Loucy (cell line): ENCODE measurements at regions not wholly inside any gene's neighbourhood (a gene's known extent, or its start where the extent isn't known, plus 50 kb on each side); places are given as distances from the start of the nearest gene placed in this dataset.

Experiments
- EZH2phosphoT487 ChIP-seq: fragments of 200-600 bp; IDR thresholded peaks from 2 replicates; pipeline ENCODE4 v1.6.1; 2018; ENCODE audit warnings: antibody characterized with exemption, mild to moderate bottlenecking, moderate library complexity, borderline replicate concordance
- TF ChIP-seq, protein P1 (sequence below): fragments of 200-600 bp; sonication (generic); conservative IDR thresholded peaks from 2 replicates; pipeline ENCODE4 v1.5.1; 2014; ENCODE audit warnings: mild to moderate bottlenecking, antibody characterized with exemption, low read length

GRCh38 chr7:10040674-10041073 is 933.0 kb upstream of the PHF14 start:
- TF ChIP-seq EZH2phosphoT487: no peak
- TF ChIP-seq, protein P1, sequence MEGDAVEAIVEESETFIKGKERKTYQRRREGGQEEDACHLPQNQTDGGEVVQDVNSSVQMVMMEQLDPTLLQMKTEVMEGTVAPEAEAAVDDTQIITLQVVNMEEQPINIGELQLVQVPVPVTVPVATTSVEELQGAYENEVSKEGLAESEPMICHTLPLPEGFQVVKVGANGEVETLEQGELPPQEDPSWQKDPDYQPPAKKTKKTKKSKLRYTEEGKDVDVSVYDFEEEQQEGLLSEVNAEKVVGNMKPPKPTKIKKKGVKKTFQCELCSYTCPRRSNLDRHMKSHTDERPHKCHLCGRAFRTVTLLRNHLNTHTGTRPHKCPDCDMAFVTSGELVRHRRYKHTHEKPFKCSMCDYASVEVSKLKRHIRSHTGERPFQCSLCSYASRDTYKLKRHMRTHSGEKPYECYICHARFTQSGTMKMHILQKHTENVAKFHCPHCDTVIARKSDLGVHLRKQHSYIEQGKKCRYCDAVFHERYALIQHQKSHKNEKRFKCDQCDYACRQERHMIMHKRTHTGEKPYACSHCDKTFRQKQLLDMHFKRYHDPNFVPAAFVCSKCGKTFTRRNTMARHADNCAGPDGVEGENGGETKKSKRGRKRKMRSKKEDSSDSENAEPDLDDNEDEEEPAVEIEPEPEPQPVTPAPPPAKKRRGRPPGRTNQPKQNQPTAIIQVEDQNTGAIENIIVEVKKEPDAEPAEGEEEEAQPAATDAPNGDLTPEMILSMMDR: no peak
